ENCODE measurements at regions not wholly inside any gene's neighbourhood (a gene's known extent, or its start where the extent isn't known, plus 50 kb on each side); places are given as distances from the start of the nearest gene placed in this dataset.

DNA sequence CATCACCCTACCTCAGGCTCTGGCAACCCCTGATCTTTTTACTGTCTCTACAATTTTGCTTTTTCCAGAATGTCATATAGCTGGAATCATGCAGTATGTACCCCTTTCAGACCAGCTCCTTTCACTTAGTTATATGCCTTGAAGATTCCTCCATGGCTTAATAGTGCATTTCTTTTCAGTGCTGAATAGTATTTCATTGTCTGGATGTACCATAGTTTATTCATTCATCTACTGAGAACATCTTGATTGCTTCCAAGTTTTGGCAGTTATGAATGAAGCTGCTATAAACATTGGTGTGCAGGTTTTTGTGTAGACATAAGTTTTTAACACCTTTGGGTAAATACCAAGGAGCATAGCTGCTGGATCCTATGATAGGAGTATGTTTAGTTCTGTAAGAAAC lies 50.8 kb upstream of the ANP32A start:
- no peak for DNase-seq

DNA sequence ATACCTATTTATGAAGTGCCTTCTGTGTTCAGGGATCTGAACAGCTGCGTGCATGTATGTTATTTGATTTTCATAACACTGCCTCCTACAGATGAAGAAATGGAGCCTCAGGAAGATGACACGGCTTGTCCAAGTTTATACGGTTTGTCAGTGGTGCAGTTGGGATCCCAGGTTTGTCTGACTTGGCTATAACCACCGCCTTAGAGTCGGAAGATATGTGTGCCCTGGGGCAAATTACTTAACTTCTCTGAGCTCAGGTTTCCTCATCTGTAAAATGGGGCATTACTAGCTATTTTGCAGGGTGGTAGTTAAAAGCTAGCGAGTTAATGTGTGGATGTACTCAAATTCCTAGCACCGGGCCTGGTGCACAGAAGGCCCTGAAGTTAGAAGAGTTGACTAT lies 54.1 kb upstream of the ANP32A start:
- no peak for DNase-seq

DNA sequence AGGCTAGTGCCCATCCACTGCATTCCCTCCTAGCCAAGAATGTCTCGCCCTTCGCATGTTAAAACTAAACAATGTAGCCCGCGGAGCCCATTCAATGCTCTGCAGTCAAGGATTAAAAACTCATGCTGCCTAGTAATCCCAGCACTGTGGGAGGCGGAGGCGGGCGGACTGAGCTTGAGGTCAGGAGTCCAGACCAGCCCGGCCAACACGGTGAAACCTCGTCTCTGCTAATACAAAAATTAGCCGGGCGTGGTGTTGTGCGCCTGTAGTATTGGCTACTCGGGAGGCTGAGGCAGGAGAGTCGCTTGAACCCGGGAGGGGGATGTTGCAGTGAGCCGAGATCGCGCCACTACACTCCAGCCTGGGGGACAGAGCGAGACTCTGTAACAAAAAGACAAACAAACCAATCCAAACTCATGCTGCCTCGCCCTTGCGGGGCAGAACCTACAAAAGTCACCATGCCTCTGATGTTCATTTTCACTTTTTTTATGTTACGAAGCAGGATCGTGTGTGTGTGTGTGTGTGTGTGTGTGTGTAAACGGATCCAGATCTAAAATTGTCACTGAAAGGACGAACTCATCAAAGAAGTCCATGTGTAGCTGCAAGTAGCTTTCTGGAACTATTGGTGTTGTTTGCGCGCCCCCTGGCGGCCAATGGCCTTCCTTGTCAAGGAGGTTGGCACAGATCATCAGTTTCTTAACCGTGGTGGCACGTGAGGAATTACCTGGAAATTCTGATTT lies 54.8 kb upstream of the SPESP1 start:
- peak; percentile 72 for DNase-seq

- DNase-seq: no peak
Observed at GRCh38 chr15:68877626-68878025, 52.7 kb upstream of the SPESP1 start.

DNA sequence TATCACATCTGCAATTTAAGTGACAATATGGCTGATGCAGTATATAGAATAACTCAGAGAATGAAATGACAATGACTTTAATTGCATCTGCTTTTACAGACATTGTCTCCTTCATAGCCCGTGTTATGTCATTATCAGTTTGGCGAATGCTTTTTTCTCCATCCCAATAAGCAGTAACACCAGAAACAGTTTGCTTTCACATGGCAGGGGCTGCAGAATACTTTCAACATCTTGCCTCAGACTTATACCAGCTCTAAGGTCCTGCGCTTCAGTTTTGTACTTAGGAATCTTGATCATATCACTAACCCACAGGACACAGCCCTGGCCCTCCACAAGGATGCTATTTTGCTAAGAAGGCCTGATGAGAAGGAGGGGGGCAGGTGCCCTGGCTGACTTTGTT lies 49.9 kb upstream of the SPESP1 start:
- DNase-seq: no peak
